Umbilical cord (tissue), 1 donor: ENCODE measurements at regions not wholly inside any gene's neighbourhood (a gene's known extent, or its start where the extent isn't known, plus 50 kb on each side); places are given as distances from the start of the nearest gene placed in this dataset.

ENCODE experiments used
- DNase-seq: peaks from one replicate; pipeline ENCODE4 v3.0.0-alpha.2; 2015; ENCODE audit warnings: low spot score

GRCh38 chr20:50273601-50274491 lies 83.2 kb downstream of the CEBPB start:
- peak; percentile 48 for DNase-seq

- DNase-seq, result peak; percentile 64
Measured at GRCh38 chr20:50274570-50275430, 84.2 kb downstream of the CEBPB start.

- no peak for DNase-seq
Measured at GRCh38 chr20:50276119-50277063, 85.8 kb downstream of the CEBPB start.

- no peak for DNase-seq
Measured at GRCh38 chr20:50277064-50277415, 86.4 kb downstream of the CEBPB start.

- DNase-seq, result no peak
Measured at GRCh38 chr20:50277460-50278376, 87.1 kb downstream of the CEBPB start.

- DNase-seq, result peak; percentile 97
Measured at GRCh38 chr20:50278377-50278683, 87.7 kb downstream of the CEBPB start.

- peak; percentile 65 for DNase-seq
Measured at GRCh38 chr20:50278684-50279531, 88.3 kb downstream of the CEBPB start.

GRCh38 chr20:50279988-50280850 lies 89.6 kb downstream of the CEBPB start:
- no peak for DNase-seq

GRCh38 chr20:50280851-50281655 lies 90.4 kb downstream of the CEBPB start:
- DNase-seq, result no peak

GRCh38 chr20:50281831-50282591 lies 91.4 kb downstream of the CEBPB start:
- DNase-seq, result no peak

GRCh38 chr20:50282592-50283241 lies 92.1 kb downstream of the CEBPB start:
- DNase-seq, result no peak

- no peak for DNase-seq
Measured at GRCh38 chr20:50283370-50283769, 92.7 kb downstream of the CEBPB start.

GRCh38 chr20:50283922-50284810 lies 93.5 kb downstream of the CEBPB start:
- no peak for DNase-seq

- DNase-seq, result peak; percentile 67
Measured at GRCh38 chr20:50284811-50285375, 94.3 kb downstream of the CEBPB start.
